Tibial nerve (tissue), 4 donors: ENCODE measurements at regions not wholly inside any gene's neighbourhood (a gene's known extent, or its start where the extent isn't known, plus 50 kb on each side); places are given as distances from the start of the nearest gene placed in this dataset.

Source experiments
- CTCF ChIP-seq, 5 experiments: fragments of 200-600 bp in 3 of 5; fragments of 450-650 bp in 2 of 5; sonication (generic) in 3 of 5; IDR thresholded peaks; one replicate each; pipeline ENCODE4 v1.5.1; 2016 to 2019; ENCODE audit warnings: antibody characterized with exemption in 5 of 5, mild to moderate bottlenecking in 3 of 5, moderate library complexity in 2 of 5
- EP300 ChIP-seq, 2 donors: sonication (generic); formaldehyde crosslinking; IDR thresholded peaks; one replicate each; pipeline ENCODE4 v1.6.1; 2017; ENCODE audit warnings: antibody characterized with exemption in 2 of 2, mild to moderate bottlenecking in 1 of 2
- POLR2A ChIP-seq, 2 donors: fragments of 450-650 bp; IDR thresholded peaks; one replicate each; pipeline ENCODE4 v1.6.1; 2017; ENCODE audit warnings: antibody characterized with exemption in 2 of 2, mild to moderate bottlenecking in 2 of 2, moderate library complexity in 2 of 2

GRCh38 chr4:15332377-15332776, 95.5 kb upstream of the C1QTNF7 start:
- TF ChIP-seq CTCF (IDR thresholded peaks at IDR 0.05) (no peak), POLR2A (IDR thresholded peaks at IDR 0.05) (no peak), EP300 (IDR thresholded peaks at IDR 0.05) (no peak)
